MM.1S (cell line): ENCODE measurements at regions not wholly inside any gene's neighbourhood (a gene's known extent, or its start where the extent isn't known, plus 50 kb on each side); places are given as distances from the start of the nearest gene placed in this dataset.

ENCODE experiments used
- DNase-seq: peaks from one replicate; pipeline ENCODE4 v3.0.0-alpha.2; 2015
- H2AFZ ChIP-seq: fragments of 300-600 bp; sonication (generic); 2 replicates; pipeline ENCODE4 v1.6.0; 2016; ENCODE audit warnings: antibody characterized with exemption, low read length
- H3F3A ChIP-seq: fragments of 300-600 bp; sonication (generic); 2 replicates; pipeline ENCODE4 v1.6.1; 2016; ENCODE audit warnings: mild to moderate bottlenecking, antibody characterized with exemption, low read length, moderate library complexity, mixed read lengths; ENCODE audit not compliant: insufficient read depth
- H3K27ac ChIP-seq: fragments of 300-600 bp; sonication (generic); 2 replicates; pipeline ENCODE4 v1.5.1; 2016; ENCODE audit warnings: mild to moderate bottlenecking, low read length
- H3K27me3 ChIP-seq: fragments of 300-600 bp; sonication (generic); replicated peaks from 2 replicates; pipeline ENCODE4 v1.6.0; 2016; ENCODE audit warnings: low read length; ENCODE audit not compliant: insufficient read depth
- H3K36me3 ChIP-seq: fragments of 300-600 bp; sonication (generic); replicated peaks from 2 replicates; pipeline ENCODE4 v1.6.1; 2016; ENCODE audit warnings: mild to moderate bottlenecking, low read length, mixed read lengths; ENCODE audit not compliant: insufficient read depth
- H3K4me1 ChIP-seq: fragments of 300-600 bp; sonication (generic); 2 replicates; pipeline ENCODE4 v1.6.1; 2016; ENCODE audit warnings: low read length, mixed read lengths
- H3K4me2 ChIP-seq: fragments of 300-600 bp; sonication (generic); 2 replicates; pipeline ENCODE4 v1.6.0; 2016; ENCODE audit warnings: low read depth, low read length
- H3K4me3 ChIP-seq: fragments of 300-600 bp; sonication (generic); 2 replicates; pipeline ENCODE4 v1.5.1; 2016; ENCODE audit warnings: low read length, mixed read lengths
- H3K79me2 ChIP-seq: fragments of 300-600 bp; sonication (generic); 2 replicates; pipeline ENCODE4 v1.6.1; 2016; ENCODE audit warnings: mixed run types, low read length, mixed read lengths
- H3K9ac ChIP-seq: fragments of 300-600 bp; sonication (generic); 2 replicates; pipeline ENCODE4 v1.6.1; 2016; ENCODE audit warnings: low read length, mixed read lengths
- H3K9me2 ChIP-seq: fragments of 300-600 bp; sonication (generic); replicated peaks from 2 replicates; pipeline ENCODE4 v1.6.1; 2016; ENCODE audit warnings: mild to moderate bottlenecking, low read length, mixed read lengths; ENCODE audit not compliant: insufficient read depth
- H3K9me3 ChIP-seq: fragments of 300-600 bp; sonication (generic); replicated peaks from 2 replicates; pipeline ENCODE4 v1.6.1; 2016; ENCODE audit warnings: mild to moderate bottlenecking, low read length, mixed read lengths; ENCODE audit not compliant: insufficient read depth
- H4K20me1 ChIP-seq: fragments of 300-600 bp; sonication (generic); 2 replicates; pipeline ENCODE4 v1.6.1; 2016; ENCODE audit warnings: mild to moderate bottlenecking, low read length, moderate library complexity, mixed read lengths; ENCODE audit not compliant: insufficient read depth
- CTCF ChIP-seq: fragments of 300-600 bp; sonication (generic); IDR thresholded peaks from 2 replicates; pipeline ENCODE4 v1.5.1; 2016; ENCODE audit warnings: antibody characterized with exemption, low read length, mixed read lengths
- EZH2 ChIP-seq: fragments of 300-600 bp; sonication (generic); optimal IDR thresholded peaks from 2 replicates; pipeline ENCODE3; 2017; ENCODE audit warnings: low read depth, mild to moderate bottlenecking, antibody characterized with exemption, low read length, mixed read lengths
- EZH2phosphoT487 ChIP-seq: fragments of 300-600 bp; sonication (generic); IDR thresholded peaks from 2 replicates; pipeline ENCODE4 v1.6.1; 2018; ENCODE audit warnings: antibody characterized with exemption, low read length

GRCh38 chr2:120857422-120857821 is 121.8 kb downstream of the GLI2 start:
- TF ChIP-seq EZH2: no peak

GRCh38 chr2:120857931-120858330 is 122.3 kb downstream of the GLI2 start:
- H3K4me1 ChIP-seq: no peaks in the 10 kb centered on the region
- no peaks in the 10 kb centered on the region for H3K9me2 ChIP-seq
- H3F3A ChIP-seq: no peaks in the 10 kb centered on the region
- no peak overlapping the region for H2AFZ ChIP-seq
- no peaks in the 10 kb centered on the region for H3K79me2 ChIP-seq
- H3K4me3 ChIP-seq: no peak overlapping the region
- H3K27me3 ChIP-seq: no peaks in the 10 kb centered on the region
- H3K9me3 ChIP-seq: no peaks in the 10 kb centered on the region
- H3K9ac ChIP-seq: no peak overlapping the region
- no peak for DNase-seq
- no peaks in the 10 kb centered on the region for H3K36me3 ChIP-seq
- no peak overlapping the region for H3K4me2 ChIP-seq
- H3K27ac ChIP-seq: no peak overlapping the region
- H4K20me1 ChIP-seq: no peaks in the 10 kb centered on the region
- TF ChIP-seq EZH2: no peak
- TF ChIP-seq CTCF: no peak
- TF ChIP-seq EZH2phosphoT487: no peak

More at GRCh38 chr2:120857422-120857821, 121.8 kb downstream of the GLI2 start:
- Histone ChIP-seq H3K27me3 (no peaks in the 10 kb centered on the region), H3K9me2 (no peaks in the 10 kb centered on the region), H3K9ac (no peak overlapping the region), H3K4me1 (no peaks in the 10 kb centered on the region), H3K79me2 (no peaks in the 10 kb centered on the region), H4K20me1 (no peaks in the 10 kb centered on the region), H3K4me3 (no peak overlapping the region), H3K36me3 (no peaks in the 10 kb centered on the region), H2AFZ (no peak overlapping the region), H3K4me2 (no peak overlapping the region), H3K27ac (no peak overlapping the region), H3K9me3 (no peaks in the 10 kb centered on the region), H3F3A (no peaks in the 10 kb centered on the region)
- no peak for DNase-seq

- H3K79me2 ChIP-seq: no peaks in the 10 kb centered on the region
These were observed 122.9 kb downstream of the GLI2 start for GRCh38 chr2:120858361-120859106.

More at GRCh38 chr2:120858361-120859106, 122.9 kb downstream of the GLI2 start:
- H3K27me3 ChIP-seq: no peaks in the 10 kb centered on the region
- H2AFZ ChIP-seq: no peak overlapping the region
- H3F3A ChIP-seq: no peaks in the 10 kb centered on the region
- H3K27ac ChIP-seq: no peak overlapping the region
- no peaks in the 10 kb centered on the region for H3K4me1 ChIP-seq
- no peaks in the 10 kb centered on the region for H4K20me1 ChIP-seq
- H3K9me3 ChIP-seq: no peaks in the 10 kb centered on the region
- H3K36me3 ChIP-seq: no peaks in the 10 kb centered on the region
- H3K9ac ChIP-seq: no peak overlapping the region
- no peak for TF ChIP-seq CTCF
- TF ChIP-seq EZH2: no peak
- no peak for TF ChIP-seq EZH2phosphoT487
- H3K4me2 ChIP-seq: no peak overlapping the region
- H3K9me2 ChIP-seq: no peaks in the 10 kb centered on the region
- DNase-seq: no peak
- no peak overlapping the region for H3K4me3 ChIP-seq
